CD14-positive monocyte (primary cell): ENCODE measurements at regions not wholly inside any gene's neighbourhood (a gene's known extent, or its start where the extent isn't known, plus 50 kb on each side); places are given as distances from the start of the nearest gene placed in this dataset.
A peak's percentile ranks its signal among the peaks of the same experiment; 100 is the strongest.

Experiments used
- DNase-seq, 3 donors: peaks; one replicate each; pipeline ENCODE4 v3.0.0-alpha.2; 2011 to 2022
- H2AFZ ChIP-seq: 2 replicates; pipeline ENCODE4 v1.6.0; 2012; ENCODE audit warnings: mild to moderate bottlenecking, low read depth, low read length, inconsistent platforms; ENCODE audit not compliant: insufficient read depth, poor library complexity, severe bottlenecking
- H3K27ac ChIP-seq, 2 donors: 1 replicate in 1 of 2; 2 replicates in 1 of 2; pipeline ENCODE4 v1.5.1; 2012 to 2013; ENCODE audit warnings: low read length in 2 of 2, control low read depth in 1 of 2, inconsistent platforms in 1 of 2, low read depth in 1 of 2, mild to moderate bottlenecking in 1 of 2
- H3K27me3 ChIP-seq, 2 donors: one replicate each; pipeline versions ENCODE4 v1.6.0 to v1.6.1; 2011 to 2013; ENCODE audit warnings: low read length in 2 of 2; ENCODE audit not compliant: control insufficient read depth in 2 of 2, insufficient read depth in 2 of 2
- H3K36me3 ChIP-seq, 2 donors: replicated peaks in 1 of 2; 1 replicate in 1 of 2; 2 replicates in 1 of 2; pipeline versions ENCODE4 v1.5.1 to v1.6.1; 2012 to 2013; ENCODE audit warnings: low read length in 2 of 2, control low read depth in 1 of 2, inconsistent platforms in 1 of 2, mild to moderate bottlenecking in 1 of 2; ENCODE audit not compliant: insufficient read depth in 2 of 2, control insufficient read depth in 1 of 2
- H3K4me1 ChIP-seq, 2 donors: 1 replicate in 1 of 2; 2 replicates in 1 of 2; pipeline versions ENCODE4 v1.5.1 to v1.6.1; 2012 to 2013; ENCODE audit warnings: low read length in 2 of 2, control low read depth in 1 of 2, inconsistent platforms in 1 of 2, mild to moderate bottlenecking in 1 of 2, moderate library complexity in 1 of 2; ENCODE audit not compliant: insufficient read depth in 2 of 2, control insufficient read depth in 1 of 2
- H3K4me2 ChIP-seq: replicated peaks from 2 replicates; pipeline ENCODE3; 2012; ENCODE audit warnings: low read length, moderate library complexity, mild to moderate bottlenecking; ENCODE audit not compliant: poor library complexity, severe bottlenecking; ENCODE audit errors: extremely low read depth
- H3K4me3 ChIP-seq, 3 experiments: fragments of 200-600 bp in 1 of 3; sonication (generic) in 1 of 3; replicated peaks in 1 of 3; 1 replicate in 2 of 3; 2 replicates in 1 of 3; pipeline ENCODE4 v1.5.1; 2011 to 2013; ENCODE audit warnings: low read length in 3 of 3, mild to moderate bottlenecking in 3 of 3, control low read depth in 2 of 3, low read depth in 2 of 3, inconsistent platforms in 1 of 3, moderate library complexity in 1 of 3
- H3K79me2 ChIP-seq: 2 replicates; pipeline ENCODE4 v1.6.0; 2012; ENCODE audit warnings: mild to moderate bottlenecking, control low read depth, inconsistent platforms, low read length, moderate library complexity; ENCODE audit not compliant: insufficient read depth
- H3K9ac ChIP-seq: 2 replicates; pipeline ENCODE4 v1.6.0; 2017; ENCODE audit warnings: low read length, mild to moderate bottlenecking; ENCODE audit not compliant: insufficient read depth, poor library complexity, severe bottlenecking
- H3K9me3 ChIP-seq, 2 donors: replicated peaks in 1 of 2; 1 replicate in 1 of 2; 2 replicates in 1 of 2; pipeline versions ENCODE4 v1.5.1 to v1.6.1; 2012 to 2013; ENCODE audit warnings: low read length in 2 of 2, control low read depth in 1 of 2; ENCODE audit not compliant: control insufficient read depth in 1 of 2, insufficient read depth in 1 of 2
- H4K20me1 ChIP-seq: 2 replicates; pipeline ENCODE4 v1.6.0; 2012; ENCODE audit warnings: mild to moderate bottlenecking, low read length, control low read depth, moderate library complexity; ENCODE audit not compliant: insufficient read depth
- H3K27ac Mint-ChIP-seq, 7 donors: one replicate each; pipeline ENCODE4 v1.8.0; 2020; ENCODE audit warnings: mild to moderate bottlenecking in 7 of 7, mixed read lengths in 7 of 7, moderate library complexity in 6 of 7, inconsistent platforms in 2 of 7
- H3K27me3 Mint-ChIP-seq, 3 donors: one replicate each; pipeline ENCODE4 v1.8.0; 2021 to 2022; ENCODE audit warnings: low read depth in 3 of 3, mild to moderate bottlenecking in 3 of 3, mixed read lengths in 3 of 3, moderate library complexity in 3 of 3, inconsistent platforms in 1 of 3
- H3K36me3 Mint-ChIP-seq, 2 donors: one replicate each; pipeline ENCODE4 v1.8.0; 2020; ENCODE audit warnings: mixed read lengths in 2 of 2, inconsistent platforms in 1 of 2, mild to moderate bottlenecking in 1 of 2
- H3K4me1 Mint-ChIP-seq: one replicate; pipeline ENCODE4 v1.8.0; 2020; ENCODE audit warnings: mild to moderate bottlenecking, mixed read lengths
- H3K4me3 Mint-ChIP-seq, 2 donors: one replicate each; pipeline ENCODE4 v1.8.0; 2020; ENCODE audit warnings: mild to moderate bottlenecking in 2 of 2, mixed read lengths in 2 of 2, moderate library complexity in 1 of 2
- H3K9me3 Mint-ChIP-seq, 7 donors: one replicate each; pipeline ENCODE4 v1.8.0; 2020 to 2022; ENCODE audit warnings: mixed read lengths in 7 of 7, mild to moderate bottlenecking in 6 of 7, moderate library complexity in 6 of 7, inconsistent platforms in 2 of 7
- CTCF ChIP-seq: fragments of 200-600 bp; IDR thresholded peaks from one replicate; pipeline ENCODE4 v1.8.0; 2022; ENCODE audit warnings: antibody characterized with exemption, mild to moderate bottlenecking
- WGBS: methylation state at CpG from one replicate; pipeline ENCODE4 v1.1.5; 2013; ENCODE audit warnings: missing lambda C conversion rate; ENCODE audit not compliant: insufficient coverage; 5-methylcytosine and 5-hydroxymethylcytosine counted together
- intact Hi-C, 2 donors: fragments of 100-400 bp; cut with micrococcal nuclease; formaldehyde crosslinking; loops; one replicate each; pipeline versions ENCODE4 v1.15.0 to v1.15.1; 2023

DNA sequence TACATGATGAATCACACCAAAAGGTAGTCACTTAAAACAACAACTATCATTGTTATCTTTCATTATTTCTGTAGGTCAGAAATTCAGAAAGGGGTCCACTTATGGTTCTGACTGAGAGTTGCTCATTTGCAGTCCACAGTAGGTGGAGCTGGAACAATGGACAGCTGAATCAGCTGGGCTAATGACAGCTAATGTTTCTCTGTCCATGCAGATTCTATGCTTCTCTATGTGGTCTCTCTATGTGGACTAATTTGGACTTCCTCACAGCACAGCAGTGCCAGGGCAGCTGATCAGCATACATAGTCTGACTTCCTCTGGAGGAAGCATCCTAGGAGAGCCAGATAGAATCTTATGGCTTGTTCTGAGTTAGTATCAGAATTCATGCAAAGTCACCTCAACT is 131.7 kb upstream of the INTU start:
- H3K4me3 Mint-ChIP-seq = no peak overlapping the region
- peak; percentile 2 to 15 (median 5) for DNase-seq
- H3K27me3 ChIP-seq = no peaks in the 10 kb centered on the region
- H3K4me1 Mint-ChIP-seq = peaks cover 14% of the 10 kb centered on the region
- H3K4me2 ChIP-seq = no peak overlapping the region
- H3K79me2 ChIP-seq = no peaks in the 10 kb centered on the region
- no peak overlapping the region for H3K9ac ChIP-seq
- peaks cover 0 to 3% (median 0%) of the 10 kb centered on the region in 3 donors for H3K27me3 Mint-ChIP-seq
- peaks cover 0 to 6% of the 10 kb centered on the region in 2 donors for H3K9me3 ChIP-seq
- no peak for TF ChIP-seq CTCF
- no peak overlapping the region for H3K27ac ChIP-seq
- H3K36me3 Mint-ChIP-seq = no peaks in the 10 kb centered on the region
- H3K27ac Mint-ChIP-seq = peak overlapping the region in 2 of 7 donors; percentile 63 to 76
- intact Hi-C loops = no loop called here
- no peak overlapping the region for H3K4me3 ChIP-seq
- H3K36me3 ChIP-seq = no peaks in the 10 kb centered on the region
- H2AFZ ChIP-seq = no peak overlapping the region
- peaks cover 0 to 12% of the 10 kb centered on the region in 2 donors for H3K4me1 ChIP-seq
- H3K9me3 Mint-ChIP-seq = peaks cover 0 to 9% (median 6%) of the 10 kb centered on the region in 7 donors
- H4K20me1 ChIP-seq = no peaks in the 10 kb centered on the region

DNA sequence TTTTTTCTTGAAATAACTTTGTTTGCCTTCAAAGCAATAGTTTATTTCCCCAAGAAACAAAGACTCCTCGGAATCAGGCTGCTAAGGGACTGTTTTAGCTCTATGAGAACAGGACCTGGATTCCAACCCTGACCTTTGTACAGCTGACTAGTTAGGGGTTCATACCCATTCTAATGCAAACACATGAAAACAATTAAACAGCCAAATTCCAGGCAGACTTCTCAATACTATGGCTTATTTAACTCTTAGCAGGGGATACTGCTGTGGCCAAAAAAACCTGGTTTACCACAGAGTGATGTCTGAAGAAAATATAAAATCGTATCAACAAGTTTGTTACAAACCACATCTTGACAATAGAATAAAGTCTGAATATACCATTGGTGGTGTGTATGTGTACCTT is 129.6 kb upstream of the INTU start:
- DNase-seq = no peak
- H4K20me1 ChIP-seq = no peaks in the 10 kb centered on the region
- H3K27me3 ChIP-seq = no peaks in the 10 kb centered on the region
- H3K9me3 Mint-ChIP-seq = peaks cover 0 to 7% (median under 1%) of the 10 kb centered on the region in 7 donors
- no peak for TF ChIP-seq CTCF
- no peak overlapping the region for H3K4me3 Mint-ChIP-seq
- H3K9ac ChIP-seq = no peak overlapping the region
- no peak overlapping the region for H3K27ac Mint-ChIP-seq
- H3K4me1 ChIP-seq = peaks cover 0 to 12% of the 10 kb centered on the region in 2 donors
- H3K36me3 Mint-ChIP-seq = no peaks in the 10 kb centered on the region
- no peaks in the 10 kb centered on the region for H3K9me3 ChIP-seq
- no peak overlapping the region for H3K4me2 ChIP-seq
- H3K4me3 ChIP-seq = no peak overlapping the region
- H3K36me3 ChIP-seq = no peaks in the 10 kb centered on the region
- WGBS = 80% methylated on average over 1 of the region's 2 CpGs
- H3K27me3 Mint-ChIP-seq = no peaks in the 10 kb centered on the region
- no peaks in the 10 kb centered on the region for H3K79me2 ChIP-seq
- no peak overlapping the region for H3K27ac ChIP-seq
- no peak overlapping the region for H2AFZ ChIP-seq
- H3K4me1 Mint-ChIP-seq = peaks cover 14% of the 10 kb centered on the region
- intact Hi-C loops = no loop called here
